CD4-positive, alpha-beta T cell (primary cell): ENCODE measurements at regions not wholly inside any gene's neighbourhood (a gene's known extent, or its start where the extent isn't known, plus 50 kb on each side); places are given as distances from the start of the nearest gene placed in this dataset.
"Not testable (repeated sequence)": the region's sequence is repeated elsewhere in the genome, so short reads cannot be mapped to it uniquely, and the experiment has no call there.

ENCODE experiments used
- ATAC-seq: fragments of 200-7000 bp; cut with Tn5 transposase; one replicate; pipeline ENCODE4 v1.10.0; 2022; ENCODE audit warnings: mild to moderate bottlenecking; ENCODE audit not compliant: poor library complexity
- CTCF ChIA-PET: fragments of 350-600 bp; sonication (Branson Sonifier 250); formaldehyde crosslinking; loops from one replicate; lab custom pipeline; 2021; ENCODE audit warnings: antibody characterized with exemption, inconsistent platforms; lab: Charles Lee
- POLR2A ChIA-PET: fragments of 350-600 bp; sonication (Branson Sonifier 250); formaldehyde crosslinking; loops from one replicate; lab custom pipeline; 2021; ENCODE audit warnings: antibody characterized with exemption, inconsistent platforms; lab: Charles Lee
- DNase-seq, 14 experiments: peaks; one replicate each; pipeline ENCODE4 v3.0.0-alpha.2; 2013 to 2020; ENCODE audit warnings: mixed read lengths in 2 of 14
- H3K27ac ChIP-seq, 2 donors: one replicate each; pipeline versions ENCODE4 v1.5.1 to v1.7.0; 2013; ENCODE audit warnings: low read length in 2 of 2, low read depth in 1 of 2, mild to moderate bottlenecking in 1 of 2
- H3K27me3 ChIP-seq, 2 experiments: 1 replicate in 1 of 2; 2 replicates in 1 of 2; pipeline versions ENCODE4 v1.6.1 to v1.7.0; 2013; ENCODE audit warnings: low read length in 2 of 2, control low read depth in 1 of 2, mild to moderate bottlenecking in 1 of 2, moderate library complexity in 1 of 2; ENCODE audit not compliant: insufficient read depth in 2 of 2, control insufficient read depth in 1 of 2
- H3K36me3 ChIP-seq: one replicate; pipeline ENCODE4 v1.6.1; 2013; ENCODE audit warnings: low read length, control low read depth; ENCODE audit not compliant: insufficient read depth
- H3K4me1 ChIP-seq: one replicate; pipeline ENCODE4 v1.6.1; 2013; ENCODE audit warnings: low read length, control low read depth; ENCODE audit not compliant: insufficient read depth
- H3K4me3 ChIP-seq: one replicate; pipeline ENCODE4 v1.5.1; 2013; ENCODE audit warnings: mild to moderate bottlenecking, low read length, moderate library complexity
- H3K9me3 ChIP-seq, 2 experiments: 1 replicate in 1 of 2; 2 replicates in 1 of 2; pipeline versions ENCODE4 v1.6.1 to v1.7.0; 2013; ENCODE audit warnings: low read length in 2 of 2, mild to moderate bottlenecking in 2 of 2, control low read depth in 1 of 2, moderate library complexity in 1 of 2; ENCODE audit not compliant: control insufficient read depth in 1 of 2, insufficient read depth in 1 of 2
- H3K27ac Mint-ChIP-seq: one replicate; pipeline ENCODE4 v1.8.0; 2020; ENCODE audit warnings: mixed read lengths
- H3K27me3 Mint-ChIP-seq: one replicate; pipeline ENCODE4 v1.8.0; 2021; ENCODE audit warnings: mixed read lengths
- H3K36me3 Mint-ChIP-seq: one replicate; pipeline ENCODE4 v1.8.0; 2021; ENCODE audit warnings: low read depth, mixed read lengths
- H3K4me1 Mint-ChIP-seq: one replicate; pipeline ENCODE4 v1.8.0; 2021; ENCODE audit warnings: low read depth, mixed read lengths
- H3K4me3 Mint-ChIP-seq: one replicate; pipeline ENCODE4 v1.8.0; 2020; ENCODE audit warnings: mild to moderate bottlenecking, mixed read lengths
- H3K9me3 Mint-ChIP-seq: one replicate; pipeline ENCODE4 v1.8.0; 2020; ENCODE audit warnings: mixed read lengths
- intact Hi-C, 2 experiments: fragments of 100-400 bp; cut with DNase I in 1 of 2; cut with micrococcal nuclease in 1 of 2; formaldehyde crosslinking; loops; one replicate each; pipeline versions ENCODE4 v1.15.1 to v1.9.0; 2023 to 2025; cut with DNase I, micrococcal nuclease

DNA sequence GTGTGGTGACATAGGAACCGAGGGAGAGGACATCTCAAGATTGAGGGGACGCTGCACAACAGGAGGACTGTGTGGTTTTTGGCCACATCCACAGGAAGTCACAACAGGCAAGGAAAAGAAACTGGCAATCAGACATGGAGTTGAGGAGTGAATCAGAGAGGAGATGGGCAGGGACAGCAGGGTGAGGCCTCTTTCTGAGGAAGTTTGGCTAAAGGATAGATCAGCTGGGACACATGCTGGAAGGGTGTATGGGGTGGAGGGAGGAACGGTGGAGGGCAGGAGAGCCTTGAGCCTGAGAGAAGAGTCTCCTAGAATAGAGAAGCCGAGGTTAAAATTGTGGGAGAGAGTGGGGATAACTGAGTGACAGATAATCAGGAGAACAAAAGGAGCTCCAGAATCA, 75.1 kb upstream of the CIDEA start:
- H3K36me3 ChIP-seq, H3K4me1 ChIP-seq, POLR2A ChIA-PET, H3K27ac ChIP-seq, DNase-seq, ATAC-seq, H3K4me3 Mint-ChIP-seq, H3K9me3 Mint-ChIP-seq, CTCF ChIA-PET, H3K4me3 ChIP-seq, intact Hi-C loops, H3K36me3 Mint-ChIP-seq, H3K27me3 ChIP-seq, H3K27ac Mint-ChIP-seq, H3K4me1 Mint-ChIP-seq: not testable (repeated sequence)
- peaks cover 0 to 11% of the 10 kb centered on the region in 2 experiments for H3K9me3 ChIP-seq
- peaks cover 10% of the 10 kb centered on the region for H3K27me3 Mint-ChIP-seq

DNA sequence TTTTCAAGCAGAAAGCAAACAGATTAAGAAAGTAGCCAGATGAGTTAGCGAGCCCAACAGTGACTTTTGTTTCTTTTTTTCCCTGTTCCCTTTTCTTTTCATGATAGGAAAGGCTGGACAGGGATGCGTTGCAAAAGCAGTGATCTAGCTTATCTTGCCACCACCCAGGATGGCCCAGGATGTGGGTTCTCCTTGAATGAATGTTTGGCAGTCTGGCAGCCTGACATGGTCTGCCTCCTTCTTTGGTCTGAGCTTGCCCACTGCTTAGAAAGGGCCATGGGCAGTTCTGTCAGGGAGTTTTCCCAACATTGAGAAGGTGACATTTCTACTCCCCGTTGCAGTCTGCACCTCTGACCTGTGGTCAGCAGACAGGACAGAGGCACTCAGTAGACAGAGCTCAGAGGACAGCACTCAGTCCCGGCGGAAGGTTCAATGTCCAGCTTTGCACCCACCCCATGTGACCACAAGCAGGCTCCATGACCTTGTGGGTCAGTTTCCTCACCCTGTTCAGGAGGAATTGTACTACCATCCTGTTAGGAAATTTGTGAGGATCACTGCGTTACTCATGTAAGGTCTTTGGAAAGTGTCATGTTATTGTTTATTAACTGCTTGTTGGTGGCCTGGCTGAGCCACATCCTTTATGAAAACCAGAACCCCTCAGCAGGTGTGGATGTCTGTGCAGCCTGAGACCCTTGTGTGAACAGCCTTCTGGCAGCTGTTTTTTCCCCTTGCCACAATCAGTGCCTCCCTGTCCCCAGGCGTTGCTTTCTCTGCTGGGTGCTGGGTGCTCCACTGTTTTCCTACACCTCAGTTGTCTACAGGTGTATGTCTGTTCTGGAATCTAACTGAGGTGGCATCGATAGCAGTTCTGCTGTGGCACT, 74.2 kb upstream of the CIDEA start:
- ATAC-seq, H3K36me3 Mint-ChIP-seq, CTCF ChIA-PET, DNase-seq, POLR2A ChIA-PET, H3K4me1 Mint-ChIP-seq, intact Hi-C loops, H3K36me3 ChIP-seq, H3K9me3 ChIP-seq, H3K4me3 ChIP-seq, H3K27ac Mint-ChIP-seq, H3K4me3 Mint-ChIP-seq, H3K27ac ChIP-seq, H3K9me3 Mint-ChIP-seq, H3K27me3 Mint-ChIP-seq, H3K27me3 ChIP-seq, H3K4me1 ChIP-seq: not testable (repeated sequence)

DNA sequence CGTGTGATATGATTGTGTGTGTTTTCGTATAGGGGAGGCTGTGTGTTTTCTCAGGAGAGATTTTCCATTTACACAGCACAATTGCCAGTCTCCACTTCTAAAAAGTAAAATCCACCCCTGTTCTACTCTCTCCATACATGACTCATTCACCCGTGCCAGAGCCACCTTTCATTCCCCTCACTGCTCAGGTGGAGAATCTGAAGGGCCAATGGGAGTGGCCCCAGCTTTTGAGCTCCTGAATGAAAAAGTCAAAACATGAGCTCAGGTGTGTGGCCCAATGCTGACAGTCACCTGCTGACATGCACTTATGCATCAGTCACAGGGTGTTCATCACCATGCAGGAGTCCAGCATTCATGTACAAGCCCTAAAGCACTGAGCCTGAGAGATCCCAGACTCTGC, 55.4 kb upstream of the CIDEA start:
- intact Hi-C loops, POLR2A ChIA-PET, CTCF ChIA-PET: not testable (repeated sequence)

DNA sequence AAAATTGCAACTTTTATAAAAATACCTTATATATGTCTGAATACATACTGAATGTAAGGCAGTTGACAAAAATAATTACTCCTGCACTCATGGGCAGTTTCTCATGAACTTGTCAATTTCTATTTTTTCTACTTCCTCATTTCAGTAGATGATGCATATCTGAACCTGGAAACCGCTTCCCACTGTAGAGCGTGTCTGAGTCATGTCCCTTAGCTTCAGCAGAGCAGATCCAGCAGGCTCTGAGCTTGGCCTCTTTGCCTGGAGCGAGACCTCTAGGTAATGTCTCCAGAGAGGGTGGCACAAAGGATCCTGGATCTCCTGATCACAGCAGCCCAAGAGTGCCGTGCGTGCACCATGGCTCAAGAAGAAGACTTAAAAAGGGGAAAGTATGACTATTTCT, 54.0 kb upstream of the CIDEA start:
- H3K4me1 ChIP-seq, H3K4me3 ChIP-seq, H3K9me3 Mint-ChIP-seq, ATAC-seq, POLR2A ChIA-PET, H3K27me3 Mint-ChIP-seq, intact Hi-C loops, H3K36me3 Mint-ChIP-seq, H3K4me3 Mint-ChIP-seq, H3K27ac Mint-ChIP-seq, H3K36me3 ChIP-seq, H3K27me3 ChIP-seq, CTCF ChIA-PET, H3K9me3 ChIP-seq, H3K27ac ChIP-seq, H3K4me1 Mint-ChIP-seq: not testable (repeated sequence)
- peak in 2 of 14 experiments; percentile 6 to 10 for DNase-seq

More for the DNA sequence above, 55.4 kb upstream of the CIDEA start:
- H3K27me3 ChIP-seq, ATAC-seq, H3K36me3 ChIP-seq, H3K9me3 ChIP-seq, H3K4me1 ChIP-seq, H3K36me3 Mint-ChIP-seq, H3K27ac ChIP-seq, H3K4me3 Mint-ChIP-seq, DNase-seq, H3K4me3 ChIP-seq, H3K4me1 Mint-ChIP-seq, H3K9me3 Mint-ChIP-seq, H3K27me3 Mint-ChIP-seq, H3K27ac Mint-ChIP-seq: not testable (repeated sequence)
